ENCODE measurements at regions not wholly inside any gene's neighbourhood (a gene's known extent, or its start where the extent isn't known, plus 50 kb on each side); places are given as distances from the start of the nearest gene placed in this dataset.

DNA sequence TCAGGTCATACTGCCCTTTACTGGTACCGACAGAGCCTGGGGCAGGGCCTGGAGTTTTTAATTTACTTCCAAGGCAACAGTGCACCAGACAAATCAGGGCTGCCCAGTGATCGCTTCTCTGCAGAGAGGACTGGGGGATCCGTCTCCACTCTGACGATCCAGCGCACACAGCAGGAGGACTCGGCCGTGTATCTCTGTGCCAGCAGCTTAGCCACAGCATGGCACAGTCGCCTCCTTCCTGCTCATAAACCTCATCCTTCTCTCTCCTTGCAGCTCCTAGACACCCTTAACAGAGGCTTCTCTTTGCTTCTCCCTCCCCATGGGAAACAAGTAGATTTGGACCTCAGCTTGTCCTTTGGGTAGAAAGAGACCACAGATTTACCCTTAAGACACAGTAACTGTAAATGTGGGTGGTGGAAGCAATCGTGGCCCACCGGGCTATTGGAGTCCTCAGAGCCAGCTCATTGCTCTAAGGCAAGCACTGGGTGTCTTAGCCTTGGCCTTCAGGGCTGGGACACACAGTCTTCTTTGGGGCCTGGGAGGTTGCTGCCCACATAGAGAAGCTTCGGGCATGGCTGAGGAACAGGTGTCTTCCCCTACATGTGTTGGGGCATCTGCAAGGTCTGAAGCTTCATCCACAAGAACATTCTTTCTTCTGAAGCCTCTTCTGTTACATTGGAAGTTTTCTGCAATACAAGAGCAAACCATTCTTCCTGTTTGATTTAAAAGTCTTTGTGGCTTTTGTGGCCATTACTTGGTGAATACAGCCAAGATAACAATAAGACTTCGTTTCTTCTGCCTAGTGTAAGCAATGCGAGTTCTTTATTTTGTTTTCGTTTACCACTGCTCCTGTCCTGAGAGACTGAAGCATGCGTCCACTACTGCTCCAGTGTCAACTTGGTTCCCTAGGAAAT is 95.5 kb upstream of the PRSS58 start:
- Histone ChIP-seq H3K4me1 (peaks cover 0 to 4% (median 0%) of the 10 kb centered on the region in 4 donors), H3K9me3 (no peaks in the 10 kb centered on the region), H3K27ac (no peak overlapping the region), H3K36me3 (no peaks in the 10 kb centered on the region), H3K4me3 (no peak overlapping the region), H3K27me3 (no peaks in the 10 kb centered on the region)
- no peak for TF ChIP-seq POLR2AphosphoS5 (IDR thresholded peaks at IDR 0.05)
- TF ChIP-seq POLR2A (IDR thresholded peaks at IDR 0.05): no peak
- no peak for TF ChIP-seq EP300 (IDR thresholded peaks at IDR 0.05)
- TF ChIP-seq, protein P1, sequence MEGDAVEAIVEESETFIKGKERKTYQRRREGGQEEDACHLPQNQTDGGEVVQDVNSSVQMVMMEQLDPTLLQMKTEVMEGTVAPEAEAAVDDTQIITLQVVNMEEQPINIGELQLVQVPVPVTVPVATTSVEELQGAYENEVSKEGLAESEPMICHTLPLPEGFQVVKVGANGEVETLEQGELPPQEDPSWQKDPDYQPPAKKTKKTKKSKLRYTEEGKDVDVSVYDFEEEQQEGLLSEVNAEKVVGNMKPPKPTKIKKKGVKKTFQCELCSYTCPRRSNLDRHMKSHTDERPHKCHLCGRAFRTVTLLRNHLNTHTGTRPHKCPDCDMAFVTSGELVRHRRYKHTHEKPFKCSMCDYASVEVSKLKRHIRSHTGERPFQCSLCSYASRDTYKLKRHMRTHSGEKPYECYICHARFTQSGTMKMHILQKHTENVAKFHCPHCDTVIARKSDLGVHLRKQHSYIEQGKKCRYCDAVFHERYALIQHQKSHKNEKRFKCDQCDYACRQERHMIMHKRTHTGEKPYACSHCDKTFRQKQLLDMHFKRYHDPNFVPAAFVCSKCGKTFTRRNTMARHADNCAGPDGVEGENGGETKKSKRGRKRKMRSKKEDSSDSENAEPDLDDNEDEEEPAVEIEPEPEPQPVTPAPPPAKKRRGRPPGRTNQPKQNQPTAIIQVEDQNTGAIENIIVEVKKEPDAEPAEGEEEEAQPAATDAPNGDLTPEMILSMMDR (IDR thresholded peaks at IDR 0.05): no peak
- no peak for ATAC-seq (ENCODE audit: low FRiP score in 2 of 2)
- no peak for DNase-seq
- WGBS, 2 donors: 65 to 73% methylated on average over 11 to 15 of the region's 15 CpGs

DNA sequence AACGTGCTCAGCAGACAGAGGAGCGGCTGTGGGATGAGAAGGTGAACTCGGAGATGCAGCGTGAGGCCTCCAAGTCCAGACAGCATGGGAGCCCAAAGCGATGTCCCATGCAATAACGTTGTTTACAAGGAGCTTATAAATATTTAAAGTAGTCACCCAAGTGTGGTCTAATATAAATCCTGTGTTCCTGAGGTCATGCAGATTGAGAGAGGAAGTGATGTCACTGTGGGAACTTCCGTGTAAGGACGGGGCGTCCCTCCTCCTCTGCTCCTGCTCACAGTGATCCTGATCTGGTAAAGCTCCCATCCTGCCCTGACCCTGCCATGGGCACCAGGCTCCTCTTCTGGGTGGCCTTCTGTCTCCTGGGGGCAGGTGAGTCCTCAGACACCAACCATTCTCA is 94.7 kb upstream of the PRSS58 start:
- DNase-seq (no peak), ATAC-seq (ENCODE audit: low FRiP score in 2 of 2) (no peak)
- Histone ChIP-seq H3K9me3 (no peaks in the 10 kb centered on the region), H3K4me1 (no peaks in the 10 kb centered on the region), H3K4me3 (no peak overlapping the region), H3K27ac (no peak overlapping the region), H3K27me3 (no peaks in the 10 kb centered on the region), H3K36me3 (no peaks in the 10 kb centered on the region)
- TF ChIP-seq, protein P1 (IDR thresholded peaks at IDR 0.05): no peak
- TF ChIP-seq POLR2AphosphoS5 (IDR thresholded peaks at IDR 0.05): no peak
- WGBS, 2 donors: 41 to 60% methylated on average over 9 of the region's 9 CpGs

DNA sequence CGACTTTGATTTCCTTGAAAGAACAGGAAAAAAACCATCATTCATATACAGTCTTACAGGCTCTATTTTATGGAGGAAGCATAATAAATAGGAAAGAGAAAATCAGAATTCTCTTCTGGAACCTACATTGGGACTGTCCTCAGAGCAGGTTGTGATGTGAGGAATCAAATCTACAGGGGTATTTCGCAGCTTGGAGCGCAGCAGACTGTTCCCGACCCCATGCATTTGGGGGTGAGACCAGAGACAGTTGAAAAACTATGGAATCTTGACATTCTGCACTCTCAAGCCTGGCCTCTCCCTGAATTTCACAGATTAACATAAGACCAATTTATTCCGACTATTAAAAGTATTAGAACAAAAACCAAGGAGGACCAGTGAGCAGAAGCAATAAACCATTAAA is 93.3 kb upstream of the PRSS58 start:
- ATAC-seq (ENCODE audit: low FRiP score in 2 of 2): no peak
- TF ChIP-seq POLR2AphosphoS5 (IDR thresholded peaks at IDR 0.05) (no peak), POLR2A (IDR thresholded peaks at IDR 0.05) (no peak), EP300 (IDR thresholded peaks at IDR 0.05) (no peak)
- TF ChIP-seq, protein P1 (IDR thresholded peaks at IDR 0.05): no peak
- WGBS, 2 donors: 83 to 95% methylated on average over 5 of the region's 5 CpGs

GRCh38 chr7:142349670-142350405 is 92.0 kb upstream of the PRSS58 start:
- TF ChIP-seq EP300 (IDR thresholded peaks at IDR 0.05) (no peak), POLR2A (IDR thresholded peaks at IDR 0.05) (no peak), POLR2AphosphoS5 (IDR thresholded peaks at IDR 0.05) (no peak)
- TF ChIP-seq, protein P1 (IDR thresholded peaks at IDR 0.05): no peak
- no peak overlapping the region for H3K4me3 ChIP-seq
- no peaks in the 10 kb centered on the region for H3K4me1 ChIP-seq
- H3K27ac ChIP-seq: no peak overlapping the region
- 82 to 87% methylated on average over 14 to 15 of the region's 15 CpGs for WGBS, 2 donors
- no peaks in the 10 kb centered on the region for H3K36me3 ChIP-seq
- DNase-seq: peak in 1 of 2 donors; percentile 62
- no peaks in the 10 kb centered on the region for H3K9me3 ChIP-seq
- H3K27me3 ChIP-seq: no peaks in the 10 kb centered on the region
- ATAC-seq (ENCODE audit: low FRiP score in 2 of 2): peak in 1 of 2 donors; percentile 23

More for the DNA sequence above, 93.3 kb upstream of the PRSS58 start:
- no peak overlapping the region for H3K4me3 ChIP-seq
- no peaks in the 10 kb centered on the region for H3K4me1 ChIP-seq
- H3K27me3 ChIP-seq: no peaks in the 10 kb centered on the region
- no peaks in the 10 kb centered on the region for H3K9me3 ChIP-seq
- no peaks in the 10 kb centered on the region for H3K36me3 ChIP-seq
- no peak overlapping the region for H3K27ac ChIP-seq
- no peak for DNase-seq

Measured in upper lobe of left lung (tissue), 6 donors.